Skin of body (tissue), 1 donor: ENCODE measurements at regions not wholly inside any gene's neighbourhood (a gene's known extent, or its start where the extent isn't known, plus 50 kb on each side); places are given as distances from the start of the nearest gene placed in this dataset.

ENCODE experiments used
- DNase-seq: peaks from one replicate; lab custom pipeline; 2025; lab: John Stamatoyannopoulos, UW

DNA sequence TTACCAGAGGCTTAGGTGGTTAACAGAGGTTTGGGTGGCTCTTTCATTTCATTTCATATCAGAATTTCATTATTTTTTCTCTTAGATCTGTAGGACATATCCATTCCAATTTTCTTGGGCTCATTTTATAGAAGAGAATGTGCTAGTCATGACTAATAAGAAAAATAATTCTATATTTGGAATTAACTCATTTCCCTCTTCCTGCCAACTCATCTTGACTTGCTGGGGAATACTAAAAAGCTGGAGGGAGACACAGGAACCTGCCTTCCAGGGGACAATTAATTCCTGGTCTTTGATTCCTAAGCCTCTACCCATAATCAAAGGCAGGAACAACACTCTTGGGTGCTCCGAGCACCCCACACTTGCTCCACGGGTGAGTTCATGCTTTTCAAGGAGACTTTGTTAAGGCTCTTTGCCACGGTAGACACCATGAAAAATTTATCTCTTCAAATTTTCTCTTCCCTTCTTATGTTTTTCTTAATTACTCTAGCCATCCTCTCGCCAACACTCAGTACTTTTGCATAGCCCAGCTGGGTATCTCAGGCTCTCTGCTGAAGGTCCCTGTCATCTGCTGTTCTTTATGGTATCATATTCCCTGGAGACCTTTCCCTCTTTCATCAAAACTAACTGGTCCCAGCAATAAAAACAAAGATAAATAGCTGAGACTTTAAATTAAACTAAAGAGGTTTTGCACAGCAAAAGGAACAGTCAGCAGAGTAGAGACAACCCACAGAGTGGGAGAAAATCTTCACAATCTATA, 273.9 kb downstream of the NPR3 start:
- DNase-seq = no peak

DNA sequence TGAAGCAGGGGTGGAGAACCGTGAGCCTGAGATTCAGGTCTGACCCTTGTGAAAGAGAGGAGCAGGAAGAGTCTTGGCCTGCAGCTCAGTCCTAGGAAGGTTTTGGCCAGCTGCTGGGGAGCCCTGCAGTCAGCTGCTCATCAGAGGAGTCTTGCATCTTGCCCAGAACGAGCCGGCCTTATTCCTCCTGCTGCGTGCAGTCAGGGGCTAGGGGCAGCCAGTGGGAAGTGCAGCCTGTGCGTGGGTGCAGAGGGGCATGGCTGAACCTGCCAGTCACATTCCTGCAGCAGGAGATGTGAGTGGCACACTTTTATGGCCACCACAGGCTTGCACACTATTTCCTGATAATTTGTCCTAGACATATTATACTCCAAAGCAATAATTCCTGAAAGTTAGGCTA, 278.7 kb downstream of the NPR3 start:
- DNase-seq = no peak

DNA sequence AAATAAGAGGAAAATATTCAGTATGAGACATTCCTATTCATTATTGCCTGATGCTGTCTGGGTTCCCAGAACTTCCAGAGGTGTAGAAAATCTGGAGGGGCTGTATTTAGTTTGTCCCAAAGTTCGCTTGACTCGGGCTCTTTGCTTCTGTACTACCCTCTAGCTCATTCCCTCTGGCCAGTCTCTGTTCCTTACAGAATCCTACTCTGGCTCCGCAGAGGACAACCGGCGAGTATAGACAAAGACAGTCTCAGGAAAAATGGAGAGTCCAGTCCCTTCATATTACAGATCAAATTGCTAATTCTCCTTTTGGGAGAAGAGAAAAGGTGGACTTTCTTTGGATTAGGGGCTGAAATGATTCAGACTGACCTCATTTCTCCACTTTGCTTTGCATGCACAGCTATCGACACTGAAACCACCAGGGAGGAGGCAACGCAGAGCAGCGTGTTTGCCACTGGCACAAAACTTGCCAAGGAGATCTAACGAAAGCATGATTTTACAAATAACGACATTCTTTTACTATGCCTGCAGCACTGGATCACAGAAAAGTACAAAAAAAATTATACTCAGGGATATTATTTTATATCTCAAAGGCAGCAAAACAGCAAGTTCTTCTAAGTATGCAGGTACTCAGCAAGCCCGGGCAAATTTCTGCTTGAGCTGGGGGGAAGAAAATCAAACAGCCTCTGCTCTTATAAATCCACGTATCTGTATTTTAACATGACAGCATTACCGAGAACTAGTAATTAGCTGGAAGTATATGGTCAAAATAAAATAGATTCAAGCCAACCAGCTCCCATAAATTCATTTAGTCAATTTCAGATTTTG, 279.7 kb downstream of the NPR3 start:
- DNase-seq = peak; percentile 21

DNA sequence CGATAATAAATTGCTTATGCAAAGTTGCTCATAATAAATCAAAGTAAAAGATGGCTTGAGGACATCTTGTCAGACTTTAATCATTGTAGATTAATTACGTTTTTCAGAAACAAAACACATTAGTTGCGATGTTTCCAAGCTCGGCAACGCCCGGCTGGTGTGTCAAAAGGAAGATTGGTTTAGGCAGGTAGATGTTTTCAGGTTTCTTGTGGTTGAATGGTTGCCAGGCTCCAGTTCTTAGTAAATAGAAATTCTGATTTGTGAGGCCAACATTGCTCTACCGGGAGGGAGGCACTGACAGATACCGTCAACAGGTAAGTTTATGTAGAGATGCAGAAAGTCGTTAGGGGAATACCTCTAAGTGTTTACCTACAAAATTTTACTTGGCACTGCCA, 280.3 kb downstream of the NPR3 start:
- no peak for DNase-seq

DNA sequence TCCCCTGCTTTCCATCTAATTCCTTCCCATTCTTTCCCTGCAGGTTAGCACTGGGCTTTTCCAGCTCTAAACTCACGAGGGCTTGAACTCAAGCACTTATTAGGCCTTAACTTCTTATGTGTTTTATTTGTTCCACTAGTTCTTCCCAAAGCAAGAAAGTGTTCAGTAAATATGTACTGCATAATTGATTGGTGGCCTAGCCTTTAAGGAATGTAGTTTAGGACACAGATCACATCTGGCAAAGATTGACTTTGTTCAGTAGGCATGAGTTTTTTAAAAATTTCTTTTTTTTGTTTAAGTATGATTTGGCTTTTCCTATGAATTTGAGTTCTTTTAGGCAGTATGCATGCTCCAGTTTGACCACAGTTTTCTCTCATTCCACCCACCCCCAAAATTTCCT, 285.2 kb downstream of the NPR3 start:
- no peak for DNase-seq

DNA sequence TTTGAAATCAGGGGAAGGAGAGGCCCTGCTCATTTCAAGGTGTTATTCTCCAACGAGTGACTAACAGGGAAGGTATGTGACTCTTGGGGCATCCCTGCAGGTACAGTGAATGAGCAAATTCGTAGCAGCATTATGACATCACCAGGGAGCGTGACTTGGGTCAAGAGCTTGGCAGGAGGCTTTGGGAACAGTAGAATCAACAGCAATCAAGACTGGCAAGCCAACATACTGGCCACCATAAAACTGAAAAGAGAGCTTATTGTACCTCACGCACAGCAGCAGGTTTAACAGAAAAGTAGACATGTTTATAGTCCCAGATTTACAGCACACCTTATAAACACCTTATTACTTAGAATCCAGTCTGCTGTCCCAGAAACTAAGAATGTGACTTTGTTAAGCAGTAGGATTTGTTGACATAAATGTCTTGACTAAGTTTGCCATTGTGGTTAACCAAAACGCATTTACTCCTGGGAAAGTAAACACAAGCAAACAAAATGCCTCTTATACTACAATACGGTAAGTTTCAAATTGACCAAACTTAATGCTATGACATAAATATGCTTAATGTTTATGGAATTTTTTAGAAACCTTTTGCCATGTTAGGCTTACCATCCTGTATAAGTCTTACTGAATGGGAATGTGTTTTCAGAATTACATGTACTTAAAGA, 297.8 kb downstream of the NPR3 start:
- no peak for DNase-seq

DNA sequence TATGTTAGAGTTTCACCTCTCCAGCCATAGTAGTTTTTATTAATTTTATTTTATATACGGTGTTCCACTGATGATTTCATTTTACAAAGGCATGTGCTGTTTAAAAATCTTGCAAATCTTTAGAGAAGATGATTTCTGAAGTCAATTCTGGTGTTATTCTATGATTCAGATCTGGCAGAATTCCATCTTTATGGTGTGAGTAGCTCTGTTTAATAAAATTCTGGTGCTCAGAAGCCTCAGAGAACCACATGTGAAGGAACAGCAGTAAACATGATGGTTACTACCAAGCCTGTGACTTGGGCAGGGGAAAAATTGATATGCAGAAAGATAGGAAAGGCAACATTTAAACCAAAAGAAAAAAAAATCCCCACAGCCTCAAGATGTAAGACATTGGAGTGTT, 299.7 kb downstream of the NPR3 start:
- DNase-seq = no peak

DNA sequence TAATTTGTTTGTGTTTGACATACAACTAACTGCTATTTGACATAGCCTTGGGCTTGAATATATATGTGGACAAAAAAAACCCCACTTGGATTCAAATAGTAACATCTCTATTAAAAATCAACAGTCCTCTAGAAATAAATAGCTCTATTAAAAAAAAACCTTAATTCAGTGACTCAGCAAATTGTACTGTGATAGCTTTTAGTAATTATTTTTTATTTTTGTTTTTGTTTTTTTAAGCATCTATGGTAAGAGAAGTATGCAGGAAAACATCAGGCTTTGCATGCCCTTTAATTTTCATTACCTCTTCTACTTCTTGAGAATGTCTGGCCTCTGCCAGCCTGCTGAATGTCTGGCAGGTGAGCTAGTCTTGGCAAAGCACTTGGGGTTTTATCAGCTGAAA, 300.7 kb downstream of the NPR3 start:
- no peak for DNase-seq

DNA sequence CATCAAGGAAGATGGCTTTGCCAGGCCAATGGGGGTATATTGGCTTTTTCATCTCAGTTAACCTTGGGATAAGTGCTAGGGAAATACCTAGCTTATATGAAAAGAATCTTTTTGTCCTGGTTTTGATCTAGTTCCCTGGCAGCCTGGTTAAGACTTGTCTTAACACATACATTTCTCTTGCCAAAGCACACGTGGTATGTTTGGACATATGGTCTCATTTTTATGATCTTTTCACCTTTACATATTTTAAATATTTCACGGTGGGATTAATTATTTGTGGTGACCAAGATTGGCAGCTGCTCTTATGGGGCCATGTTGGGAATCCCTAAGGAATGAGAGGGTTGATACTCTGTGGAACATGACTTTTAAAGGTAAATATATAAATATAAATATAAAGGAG, 312.5 kb downstream of the NPR3 start:
- no peak for DNase-seq

DNA sequence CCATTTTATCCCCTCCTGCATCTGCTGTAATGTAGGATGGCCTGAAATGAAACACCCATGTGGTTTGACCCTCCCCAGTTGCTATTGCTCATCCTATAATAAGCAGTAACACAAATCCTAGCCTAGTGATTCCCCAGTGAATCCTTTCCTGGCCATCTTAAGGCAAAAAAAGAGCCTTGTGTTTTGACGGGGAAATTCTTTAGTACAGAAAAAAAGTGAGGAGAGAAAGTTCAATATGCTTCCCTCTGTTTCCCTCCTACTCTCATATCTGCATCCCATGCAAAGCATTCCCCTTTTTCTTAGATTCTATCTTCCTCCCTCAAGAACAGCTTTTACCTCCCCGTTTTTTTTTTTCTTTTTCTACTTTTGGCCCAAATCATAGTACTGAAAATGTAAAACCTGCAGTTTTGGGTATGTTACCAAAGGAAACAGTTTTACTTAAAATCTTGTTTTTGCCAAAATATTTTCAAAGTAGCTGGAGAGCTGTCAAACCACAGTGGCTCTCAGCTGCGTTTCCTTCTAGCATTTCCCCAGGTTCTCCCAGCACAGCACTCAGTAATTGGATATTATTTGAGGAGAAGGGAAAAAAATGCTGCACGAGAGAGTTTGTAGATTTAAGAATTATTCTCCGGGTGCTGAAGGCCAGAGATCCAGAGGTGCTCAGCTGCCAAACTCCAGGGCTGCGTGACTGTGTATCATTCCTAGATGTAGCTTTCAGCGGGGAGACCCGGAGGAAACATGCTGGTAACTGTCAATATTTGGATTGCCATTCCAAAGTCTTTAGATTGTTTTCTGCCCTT, 321.4 kb downstream of the NPR3 start:
- DNase-seq = peak; percentile 9

DNA sequence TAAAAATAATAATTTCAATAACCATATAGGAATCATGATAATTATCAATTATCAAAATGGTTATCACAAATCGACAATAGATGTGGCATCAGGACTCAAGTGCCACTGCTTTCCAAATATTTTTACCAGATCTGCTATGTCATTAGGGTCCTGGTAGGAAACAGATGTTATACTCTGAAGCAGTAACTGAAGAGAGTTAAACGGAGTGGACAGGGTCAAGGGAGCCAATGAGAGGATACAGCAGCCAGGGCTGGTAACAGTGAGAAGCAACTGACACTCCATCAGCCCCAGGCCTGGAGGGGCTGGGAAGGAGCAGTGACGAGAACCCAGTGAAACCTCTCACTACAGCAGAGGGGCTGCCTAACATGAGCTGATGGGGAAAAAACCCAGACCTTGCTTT, 322.4 kb downstream of the NPR3 start:
- DNase-seq = no peak

DNA sequence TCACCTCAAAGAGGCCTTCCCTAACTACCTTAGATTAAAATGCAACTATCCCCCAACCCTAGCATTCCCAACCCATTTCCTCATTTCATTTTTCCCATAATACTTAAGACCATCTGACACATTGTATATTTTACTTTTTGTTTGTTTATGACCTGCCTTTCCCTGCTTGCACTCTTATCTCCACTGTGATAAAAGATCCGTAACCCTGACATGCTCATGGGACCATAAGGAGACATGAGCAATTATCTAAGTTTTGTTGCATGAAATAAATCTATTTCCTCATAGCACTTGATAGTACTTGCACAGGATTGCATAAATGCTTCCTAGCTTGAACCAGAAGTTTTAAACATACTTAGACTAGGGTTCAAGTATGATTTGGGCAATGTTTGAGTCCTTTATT, 323.7 kb downstream of the NPR3 start:
- no peak for DNase-seq

DNA sequence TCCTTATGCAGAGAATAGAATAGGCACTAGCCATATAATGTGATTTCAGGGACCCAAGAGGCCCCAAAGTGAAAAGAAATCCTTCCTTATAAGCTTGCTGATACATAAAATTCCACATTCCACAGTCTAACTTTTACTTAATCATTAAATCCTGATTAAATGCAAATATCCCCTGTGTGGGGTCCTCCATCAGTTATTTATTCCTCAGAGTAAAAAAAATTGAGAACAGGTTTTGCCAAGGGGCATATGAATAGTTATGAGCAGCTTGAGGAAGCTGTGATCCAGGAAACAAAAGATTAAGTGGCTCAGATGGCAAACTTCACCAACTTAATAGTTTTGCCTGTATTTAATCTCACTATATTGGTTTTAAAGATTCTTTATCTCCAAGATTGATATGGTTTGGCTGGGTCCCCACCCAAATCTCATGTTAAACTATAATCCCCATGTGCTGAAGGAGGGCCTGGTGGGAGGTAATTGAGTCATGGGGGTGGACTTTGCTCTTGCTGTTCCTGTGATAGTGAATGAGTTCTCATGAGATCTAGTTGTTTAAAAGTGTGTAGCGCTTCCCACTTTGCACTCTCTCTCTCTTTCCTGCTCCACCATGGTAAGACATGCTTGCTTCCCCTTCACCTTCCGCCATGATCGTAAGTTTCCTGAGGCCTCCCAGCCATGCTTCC, 324.9 kb downstream of the NPR3 start:
- no peak for DNase-seq

DNA sequence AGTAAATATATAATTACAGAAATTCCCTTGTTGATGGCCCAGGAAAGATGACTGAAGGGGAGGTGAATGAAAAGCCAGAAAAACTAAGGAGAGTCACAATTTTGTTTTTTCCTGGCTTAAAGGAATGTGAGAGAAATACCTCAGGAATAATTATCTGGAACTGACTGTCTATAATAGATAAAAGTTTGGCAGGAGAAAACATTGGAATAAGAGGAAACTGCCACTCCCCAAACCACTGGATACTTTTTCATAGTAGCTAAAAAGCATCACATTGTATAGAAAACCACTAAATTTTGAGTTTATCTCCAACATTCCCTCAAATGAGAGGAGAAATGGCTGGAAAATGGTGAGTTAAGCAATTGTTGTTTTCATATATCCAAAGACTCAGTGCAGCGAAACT, 326.0 kb downstream of the NPR3 start:
- DNase-seq = no peak

DNA sequence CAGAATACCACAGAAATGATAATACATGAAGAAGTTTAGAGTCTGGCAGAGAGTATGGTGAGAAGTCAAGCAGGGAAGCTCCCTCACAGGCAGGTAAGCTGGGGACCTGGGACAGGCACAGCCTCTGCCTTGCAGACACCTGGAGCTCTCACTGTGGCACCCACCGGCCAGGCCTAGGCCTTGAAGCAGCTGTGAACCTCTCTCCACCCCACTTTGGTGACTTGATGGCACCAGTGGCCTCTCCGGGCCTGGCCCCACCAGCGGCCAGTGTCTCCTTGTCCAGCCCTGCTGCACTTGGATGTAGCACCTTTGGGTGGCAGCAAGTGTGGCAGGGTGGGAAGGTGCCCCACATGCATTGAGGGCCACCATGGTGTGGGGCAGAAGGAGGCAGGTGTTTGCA, 330.5 kb downstream of the NPR3 start:
- no peak for DNase-seq

DNA sequence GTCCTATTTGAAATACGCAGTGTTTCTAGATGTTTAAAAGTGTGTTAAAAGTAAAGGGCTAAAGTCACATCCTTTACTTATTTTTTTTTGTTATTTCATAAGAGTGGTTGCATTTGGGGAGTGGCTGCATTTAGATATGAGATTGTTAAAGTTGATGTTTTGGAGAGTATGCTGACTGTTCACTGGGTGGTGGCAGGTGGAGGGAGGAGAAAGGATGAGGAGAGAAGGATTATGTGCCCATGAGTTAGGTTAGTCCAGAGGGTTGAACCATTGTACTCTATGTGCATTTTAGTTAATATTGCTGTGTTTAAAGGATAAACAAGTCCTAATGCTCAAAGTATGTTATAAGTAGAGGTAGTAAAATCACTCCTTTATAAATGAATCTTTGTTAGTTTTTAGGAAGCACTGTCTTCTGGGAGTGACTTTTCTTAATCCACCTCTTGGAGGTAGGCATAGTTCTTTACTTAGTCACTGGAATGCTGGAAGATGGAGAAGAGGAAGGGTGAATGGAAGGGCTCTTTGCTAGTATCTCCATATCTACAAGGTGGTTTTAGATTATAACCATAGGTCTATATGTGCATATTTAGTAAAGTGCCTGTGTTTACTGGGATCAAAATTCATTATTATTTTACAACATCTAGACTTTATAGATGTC, 332.3 kb downstream of the NPR3 start:
- no peak for DNase-seq

DNA sequence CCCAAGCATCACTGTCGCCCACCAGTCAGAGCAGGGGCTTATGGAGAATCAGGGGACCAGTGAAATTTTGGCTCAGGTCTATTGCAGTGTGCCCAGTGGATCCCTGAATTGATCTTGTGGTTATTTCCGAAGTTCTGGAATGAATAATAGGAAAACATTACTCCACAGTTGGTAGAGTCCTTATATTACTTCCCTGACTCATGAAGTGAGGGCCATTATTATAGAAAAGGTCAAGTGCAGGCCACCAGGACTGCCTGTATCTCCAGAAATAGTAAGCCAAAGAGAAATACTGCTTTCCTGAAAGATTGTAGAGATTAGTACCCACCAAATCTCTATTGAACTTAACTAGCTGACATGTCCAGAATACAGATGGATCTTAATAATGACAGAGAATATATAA, 335.0 kb downstream of the NPR3 start:
- DNase-seq = no peak

DNA sequence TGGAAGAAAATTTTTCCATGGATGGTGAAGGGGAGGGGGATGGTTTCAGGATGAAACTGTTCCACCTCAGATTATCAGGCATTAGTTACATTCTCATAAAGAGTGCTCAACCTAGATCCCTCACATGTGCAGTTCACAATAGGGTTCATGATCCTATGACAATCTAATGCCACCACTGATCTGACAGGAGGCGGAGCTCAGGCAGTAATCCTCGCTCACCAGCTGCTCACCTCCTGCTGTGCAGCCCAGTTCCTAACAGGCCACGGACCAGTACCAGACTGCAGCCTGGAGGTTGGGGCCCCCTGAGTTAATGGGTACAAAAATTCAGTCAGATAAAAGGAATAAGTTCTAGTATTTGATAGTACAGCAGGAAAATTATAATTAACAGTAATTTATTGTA, 337.2 kb downstream of the NPR3 start:
- no peak for DNase-seq

DNA sequence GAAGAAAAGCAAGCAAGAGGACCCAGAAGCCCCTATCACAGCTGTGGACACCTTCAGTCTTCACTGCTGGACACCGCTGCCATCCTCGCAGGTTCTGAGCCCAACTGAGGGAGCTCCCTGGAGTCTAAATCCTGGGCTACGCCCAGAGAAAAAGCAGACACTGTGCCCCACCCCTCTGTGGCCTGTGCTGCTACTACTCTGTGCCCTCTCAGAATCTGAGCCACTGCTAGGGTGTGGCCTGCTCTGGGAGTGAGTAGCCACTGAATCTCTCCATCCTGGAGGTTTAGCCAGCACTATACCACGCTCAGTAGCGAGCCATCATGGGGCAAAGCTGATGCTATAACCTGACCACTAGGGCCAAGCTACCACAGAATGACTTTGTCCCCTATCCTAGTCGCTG, 338.2 kb downstream of the NPR3 start:
- no peak for DNase-seq

DNA sequence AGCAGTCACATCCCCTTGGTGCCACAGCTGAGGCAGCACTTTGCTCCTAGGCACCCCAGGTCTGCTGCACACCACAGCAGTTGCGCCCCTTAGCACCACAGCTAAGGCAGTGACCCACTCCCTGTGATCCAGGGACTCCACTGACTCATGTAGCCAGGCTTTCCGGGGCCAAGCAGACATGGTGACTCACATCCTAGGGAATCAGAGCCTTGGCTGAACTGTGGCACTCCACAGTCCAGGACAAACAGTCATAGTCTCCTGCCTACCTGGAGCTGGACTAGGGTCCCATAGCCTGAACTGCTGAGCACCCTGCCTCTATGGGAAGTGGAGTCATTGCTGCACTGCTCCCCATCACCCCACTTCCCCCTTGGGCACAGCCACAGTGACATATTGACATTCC, 338.7 kb downstream of the NPR3 start:
- no peak for DNase-seq

DNA sequence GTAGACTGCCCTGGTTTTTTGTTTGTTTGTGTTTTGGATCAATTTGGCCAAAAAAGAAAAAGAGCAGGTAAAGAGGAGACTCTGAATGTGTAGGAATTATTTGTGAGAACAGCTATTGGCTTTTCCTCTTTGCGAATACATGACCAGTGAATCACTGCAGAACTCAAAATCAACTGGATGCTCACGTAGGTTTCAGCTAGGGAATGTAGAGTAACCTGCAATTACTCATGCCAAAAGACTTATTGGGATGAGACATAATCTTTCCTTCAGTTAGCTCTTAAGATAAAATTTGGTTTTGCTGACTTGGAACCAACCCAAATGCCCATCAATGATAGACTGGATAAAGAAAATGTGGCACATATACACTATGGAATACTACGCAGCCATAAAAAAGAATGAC, 348.0 kb downstream of the NPR3 start:
- no peak for DNase-seq
